ENCODE measurements at regions not wholly inside any gene's neighbourhood (a gene's known extent, or its start where the extent isn't known, plus 50 kb on each side); places are given as distances from the start of the nearest gene placed in this dataset.

GRCh38 chr6:43880236-43881137, 110.5 kb downstream of the VEGFA start:
- TF ChIP-seq CTCF (IDR thresholded peaks at IDR 0.05; ENCODE audit: borderline replicate concordance, extremely low read depth, low read length, poor library complexity, severe bottlenecking), result no peak
- no peak for TF ChIP-seq EZH2 (IDR thresholded peaks at IDR 0.05; ENCODE audit: borderline replicate concordance, low read depth, low read length, severe bottlenecking)

All from DND-41 (cell line).